Common myeloid progenitor, CD34-positive (primary cell): ENCODE measurements at regions not wholly inside any gene's neighbourhood (a gene's known extent, or its start where the extent isn't known, plus 50 kb on each side); places are given as distances from the start of the nearest gene placed in this dataset.

Experiments
- CTCF ChIA-PET: fragments of 350-600 bp; sonication (Branson Sonifier 250); formaldehyde crosslinking; loops from one replicate; lab custom pipeline; 2021; ENCODE audit warnings: antibody characterized with exemption; lab: Charles Lee
- POLR2A ChIA-PET: fragments of 350-600 bp; sonication (Branson Sonifier 250); formaldehyde crosslinking; loops from one replicate; lab custom pipeline; 2021; ENCODE audit warnings: antibody characterized with exemption; lab: Charles Lee
- DNase-seq, 3 donors: peaks; one replicate each; pipeline versions ENCODE4 v3.0.0 to v3.0.0-alpha.2; 2013
- H3K27ac ChIP-seq, 2 experiments: 1 replicate in 1 of 2; 2 replicates in 1 of 2; pipeline ENCODE4 v1.7.0; 2013; ENCODE audit warnings: inconsistent platforms in 2 of 2, low read length in 2 of 2, mild to moderate bottlenecking in 2 of 2, low read depth in 1 of 2, moderate library complexity in 1 of 2; ENCODE audit not compliant: severe bottlenecking in 2 of 2, insufficient read depth in 1 of 2, poor library complexity in 1 of 2
- H3K27me3 ChIP-seq, 5 experiments: replicated peaks in 2 of 5; 1 replicate in 3 of 5; 2 replicates in 2 of 5; pipeline versions ENCODE4 v1.6.1 to v1.7.0; 2013; ENCODE audit warnings: low read length in 4 of 5, mild to moderate bottlenecking in 2 of 5, moderate library complexity in 2 of 5, inconsistent platforms in 1 of 5; ENCODE audit not compliant: insufficient read depth in 5 of 5, control insufficient read depth in 4 of 5
- H3K36me3 ChIP-seq, 4 experiments: 1 replicate in 2 of 4; 2 replicates in 2 of 4; pipeline versions ENCODE4 v1.6.1 to v1.7.0; 2013; ENCODE audit warnings: low read length in 3 of 4, control low read depth in 1 of 4, mild to moderate bottlenecking in 1 of 4; ENCODE audit not compliant: control insufficient read depth in 4 of 4, insufficient read depth in 4 of 4
- H3K4me1 ChIP-seq, 4 experiments: 1 replicate in 3 of 4; 2 replicates in 1 of 4; pipeline versions ENCODE4 v1.6.1 to v1.7.1; 2013; ENCODE audit warnings: low read length in 3 of 4, mild to moderate bottlenecking in 3 of 4, control low read depth in 1 of 4, inconsistent platforms in 1 of 4, moderate library complexity in 1 of 4; ENCODE audit not compliant: control insufficient read depth in 4 of 4, insufficient read depth in 4 of 4; ENCODE audit errors: control extremely low read depth in 1 of 4
- H3K4me3 ChIP-seq, 7 experiments: 1 replicate in 4 of 7; 2 replicates in 3 of 7; pipeline versions ENCODE4 v1.5.1 to v1.7.0; 2013; ENCODE audit warnings: mild to moderate bottlenecking in 7 of 7, low read length in 6 of 7, moderate library complexity in 6 of 7, inconsistent platforms in 2 of 7, low read depth in 2 of 7, control low read depth in 1 of 7; ENCODE audit not compliant: insufficient read depth in 4 of 7, control insufficient read depth in 1 of 7; ENCODE audit errors: extremely low read depth in 1 of 7
- H3K9me3 ChIP-seq, 5 experiments: 1 replicate in 4 of 5; 2 replicates in 1 of 5; pipeline versions ENCODE4 v1.6.1 to v1.7.1; 2013; ENCODE audit warnings: low read length in 4 of 5, mild to moderate bottlenecking in 2 of 5, inconsistent platforms in 1 of 5, low read depth in 1 of 5, moderate library complexity in 1 of 5; ENCODE audit not compliant: control insufficient read depth in 4 of 5, insufficient read depth in 2 of 5; ENCODE audit errors: control extremely low read depth in 1 of 5
- WGBS: methylation state at CpG from one replicate; pipeline ENCODE4 v1.1.5; 2013; ENCODE audit not compliant: insufficient coverage; 5-methylcytosine and 5-hydroxymethylcytosine counted together

DNA sequence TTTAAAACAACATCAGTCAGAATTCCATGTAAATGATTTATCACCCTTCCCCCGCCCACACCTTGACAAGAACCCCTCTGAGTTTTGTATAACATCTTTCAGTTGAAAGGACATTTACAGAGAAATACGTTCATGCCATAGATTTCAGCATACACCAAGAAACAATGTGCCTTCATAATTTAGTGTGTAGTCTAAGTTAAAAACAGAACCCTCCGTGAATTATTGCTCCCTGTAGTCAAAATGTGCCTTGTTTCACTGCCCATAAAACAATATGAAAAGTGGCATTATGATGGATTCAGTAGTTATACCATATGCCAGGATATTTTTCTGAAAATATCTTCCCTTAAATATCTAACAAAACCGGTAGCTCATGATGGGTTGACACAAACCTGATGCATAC, 953.9 kb downstream of the GBE1 start:
- ChIA-PET POLR2A (no interaction called here), CTCF (no interaction called here)
- H3K36me3 ChIP-seq: no peaks in the 10 kb centered on the region
- no CpG with 5 or more reads among the region's 4 CpGs for whole genome bisulfite sequencing
- H3K9me3 ChIP-seq: no peaks in the 10 kb centered on the region
- no peak for DNase-seq
- peaks cover 0 to 2% (median 0%) of the 10 kb centered on the region in 5 experiments for H3K27me3 ChIP-seq
- no peak overlapping the region for H3K27ac ChIP-seq
- no peaks in the 10 kb centered on the region for H3K4me1 ChIP-seq
- no peak overlapping the region for H3K4me3 ChIP-seq

DNA sequence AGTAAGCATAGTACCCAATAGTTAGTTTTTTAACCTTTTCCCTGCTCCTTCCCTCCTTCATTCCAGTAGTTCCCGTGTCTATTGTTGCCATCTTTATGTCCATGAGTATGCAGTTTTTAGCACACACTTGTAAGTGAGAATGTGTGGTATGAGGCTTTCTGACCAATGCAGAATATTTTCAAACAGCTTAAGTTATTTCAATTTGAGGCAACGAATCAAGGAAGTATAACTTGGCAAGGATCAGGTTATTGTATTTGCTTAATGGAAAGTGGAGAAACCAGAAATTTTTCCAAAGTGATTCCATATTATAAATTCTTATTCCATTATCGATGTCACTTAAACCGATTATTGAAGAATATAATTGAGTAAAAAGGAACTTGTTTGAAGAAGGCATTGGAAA, 954.8 kb downstream of the GBE1 start:
- H3K36me3 ChIP-seq: no peaks in the 10 kb centered on the region
- ChIA-PET CTCF (no interaction called here), POLR2A (no interaction called here)
- H3K27ac ChIP-seq: no peak overlapping the region
- H3K27me3 ChIP-seq: peaks cover 0 to 2% (median 0%) of the 10 kb centered on the region in 5 experiments
- no peak for DNase-seq
- WGBS: no CpG with 5 or more reads among the region's 4 CpGs
- no peaks in the 10 kb centered on the region for H3K4me1 ChIP-seq
- no peak overlapping the region for H3K4me3 ChIP-seq
- H3K9me3 ChIP-seq: no peaks in the 10 kb centered on the region

DNA sequence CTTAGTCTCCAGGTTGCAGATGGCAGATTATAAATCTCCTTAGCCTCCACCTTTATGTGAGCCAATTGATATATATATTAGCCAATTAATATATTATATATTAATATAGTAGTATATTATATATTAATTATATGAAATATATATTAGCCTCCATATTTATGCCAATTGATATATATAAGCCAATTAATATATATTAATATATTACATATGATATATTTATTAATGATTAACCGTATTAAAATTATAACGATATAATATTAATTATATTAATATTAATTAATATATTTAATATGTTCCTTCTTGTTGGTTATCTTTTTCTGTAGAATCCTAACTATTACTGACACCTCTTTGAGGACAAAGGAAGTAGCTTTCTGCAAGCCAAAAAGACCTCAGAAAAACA, 972.5 kb downstream of the GBE1 start:
- no peaks in the 10 kb centered on the region for H3K36me3 ChIP-seq
- no peak overlapping the region for H3K4me3 ChIP-seq
- no peaks in the 10 kb centered on the region for H3K27me3 ChIP-seq
- no peaks in the 10 kb centered on the region for H3K9me3 ChIP-seq
- no peak for DNase-seq
- no peak overlapping the region for H3K27ac ChIP-seq
- no peaks in the 10 kb centered on the region for H3K4me1 ChIP-seq
- POLR2A ChIA-PET: no interaction called here
- no CpG with 5 or more reads among the region's 2 CpGs for WGBS
- CTCF ChIA-PET: no interaction called here

DNA sequence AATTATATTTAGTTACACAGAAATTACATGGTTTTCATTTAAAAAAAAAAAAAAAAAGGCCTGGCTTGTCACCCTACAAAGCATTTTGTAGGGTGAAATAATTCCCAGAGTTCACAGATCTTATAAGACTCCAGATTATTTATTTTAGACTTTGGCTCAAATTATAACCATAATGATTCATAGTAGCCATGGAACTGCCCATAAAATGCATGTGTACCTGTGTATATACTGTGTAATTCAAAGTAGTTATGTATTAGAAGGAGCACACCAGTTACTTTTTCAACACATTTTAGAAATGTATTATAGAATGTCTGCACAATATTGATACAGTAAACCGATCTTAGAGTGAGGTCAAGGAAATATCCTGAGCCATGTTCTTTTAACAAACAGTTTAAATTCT, 975.6 kb downstream of the GBE1 start:
- no peak for DNase-seq
- H3K27ac ChIP-seq: no peak overlapping the region
- no peaks in the 10 kb centered on the region for H3K27me3 ChIP-seq
- no peaks in the 10 kb centered on the region for H3K36me3 ChIP-seq
- no CpG with 5 or more reads among the region's 1 CpG for WGBS
- ChIA-PET CTCF (no interaction called here), POLR2A (no interaction called here)
- no peaks in the 10 kb centered on the region for H3K9me3 ChIP-seq
- no peaks in the 10 kb centered on the region for H3K4me1 ChIP-seq
- H3K4me3 ChIP-seq: no peak overlapping the region

DNA sequence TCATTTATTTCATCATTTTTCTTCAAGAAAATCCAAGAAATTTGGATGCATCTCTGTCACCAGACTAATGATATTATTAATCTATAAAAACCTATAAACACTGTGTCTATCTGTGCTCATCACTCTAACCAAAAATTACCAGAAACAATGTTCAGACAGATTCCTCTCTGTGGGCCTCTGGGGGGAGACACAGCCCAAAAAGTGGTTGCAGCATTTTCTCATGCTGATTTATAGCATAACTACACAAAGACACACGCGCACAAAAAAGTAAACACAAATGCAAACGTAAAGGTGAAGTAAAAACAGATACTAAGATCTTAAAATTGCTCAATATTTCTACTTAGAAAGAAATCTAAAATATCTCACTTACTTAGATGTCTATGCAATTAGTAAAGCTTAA, 976.0 kb downstream of the GBE1 start:
- peak in 2 of 3 donors; percentile 9 to 12 for DNase-seq
- H3K9me3 ChIP-seq: no peaks in the 10 kb centered on the region
- no peaks in the 10 kb centered on the region for H3K36me3 ChIP-seq
- no peaks in the 10 kb centered on the region for H3K4me1 ChIP-seq
- H3K27me3 ChIP-seq: no peaks in the 10 kb centered on the region
- H3K27ac ChIP-seq: no peak overlapping the region
- no CpG with 5 or more reads among the region's 3 CpGs for WGBS
- no peak overlapping the region for H3K4me3 ChIP-seq
- POLR2A ChIA-PET: no interaction called here
- CTCF ChIA-PET: no interaction called here

DNA sequence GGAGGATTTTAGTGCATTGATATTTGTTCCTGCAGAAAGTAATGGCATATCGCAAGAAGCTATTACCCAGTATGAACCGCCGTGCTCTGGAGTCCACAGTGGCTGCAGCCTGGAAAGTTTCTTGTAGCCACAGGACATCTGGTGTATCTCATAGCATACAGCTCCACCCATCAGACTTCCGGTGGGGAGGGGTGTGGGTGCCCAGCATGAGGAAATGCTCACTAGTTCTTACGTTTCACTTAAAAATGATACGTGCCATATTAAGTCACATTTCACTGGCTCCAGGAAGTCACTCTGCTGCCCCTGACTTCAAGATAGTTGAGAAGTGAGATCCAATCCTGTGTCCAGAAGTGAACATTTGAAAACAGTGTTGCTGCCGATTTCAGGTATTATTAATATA, 990.4 kb downstream of the GBE1 start:
- H3K27me3 ChIP-seq: no peaks in the 10 kb centered on the region
- WGBS: 67% methylated on average over 3 of the region's 7 CpGs
- CTCF ChIA-PET: no interaction called here
- POLR2A ChIA-PET: no interaction called here
- no peaks in the 10 kb centered on the region for H3K4me1 ChIP-seq
- no peaks in the 10 kb centered on the region for H3K36me3 ChIP-seq
- H3K4me3 ChIP-seq: no peak overlapping the region
- peak; percentile 4 to 86 (median 53) for DNase-seq
- H3K9me3 ChIP-seq: no peaks in the 10 kb centered on the region
- H3K27ac ChIP-seq: peak overlapping the region in 1 of 2 experiments; percentile 43

DNA sequence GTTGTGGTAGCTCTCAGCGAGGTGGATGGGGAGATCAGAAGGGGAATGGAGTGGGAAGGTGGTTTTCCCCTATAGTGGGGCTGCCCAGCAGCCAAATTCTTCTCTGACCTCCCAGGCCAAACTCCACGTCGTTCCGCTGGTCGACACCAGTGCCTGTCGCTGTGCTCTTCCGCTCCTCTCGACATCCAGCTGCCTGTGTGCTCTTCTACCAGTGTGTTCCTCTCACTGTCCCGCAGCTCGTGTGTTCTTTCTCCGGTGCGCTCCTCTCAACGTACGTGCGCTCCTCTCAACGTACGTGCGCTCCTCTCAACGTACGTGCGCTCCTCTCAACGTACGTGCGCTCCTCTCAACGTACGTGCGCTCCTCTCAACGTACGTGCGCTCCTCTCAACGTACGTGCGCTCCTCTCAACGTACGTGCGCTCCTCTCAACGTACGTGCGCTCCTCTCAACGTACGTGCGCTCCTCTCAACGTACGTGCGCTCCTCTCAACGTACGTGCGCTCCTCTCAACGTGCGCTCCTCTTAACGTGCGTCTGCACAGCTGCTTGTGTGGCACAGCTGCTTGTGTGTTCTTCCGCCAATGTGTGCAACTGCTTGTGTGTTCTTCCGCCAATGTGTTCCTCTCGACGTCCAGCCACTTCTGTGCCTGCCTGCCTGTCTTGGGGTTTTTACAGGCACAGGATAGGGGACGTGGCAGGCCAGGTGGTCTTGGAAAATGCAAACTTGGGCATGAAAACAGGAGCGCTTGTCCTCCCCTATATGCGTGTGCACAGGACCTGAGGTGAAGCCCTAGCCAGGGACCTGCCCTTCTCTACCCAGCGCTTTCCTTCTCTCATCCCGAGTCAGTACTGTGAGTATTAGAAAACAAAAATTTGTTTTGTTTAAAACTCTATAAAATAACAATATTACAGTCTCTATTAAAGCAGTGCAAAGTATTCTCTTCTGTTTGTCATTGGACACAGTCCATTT, 991.1 kb downstream of the GBE1 start:
- Histone ChIP-seq H3K4me3 (no peak overlapping the region), H3K36me3 (no peaks in the 10 kb centered on the region), H3K9me3 (no peaks in the 10 kb centered on the region), H3K27ac (peak overlapping the region in 1 of 2 experiments; percentile 34), H3K27me3 (no peaks in the 10 kb centered on the region), H3K4me1 (no peaks in the 10 kb centered on the region)
- peak in 1 of 3 donors; percentile 71 for DNase-seq
- ChIA-PET CTCF (no interaction called here), POLR2A (no interaction called here)
- 89% methylated on average over 30 of the region's 61 CpGs for WGBS
